HG03460 (cell line): ENCODE measurements at regions not wholly inside any gene's neighbourhood (a gene's known extent, or its start where the extent isn't known, plus 50 kb on each side); places are given as distances from the start of the nearest gene placed in this dataset.

Experiments
- ATAC-seq: cut with Tn5 transposase; IDR thresholded peaks from one replicate; pipeline ENCODE4 v1.9.1; 2021; ENCODE audit not compliant: unreplicated experiment

- ATAC-seq = no peak
Observed at GRCh38 chr14:49396801-49397200, 189.4 kb downstream of the RPS29 start.

GRCh38 chr14:49381778-49382177 lies 204.4 kb downstream of the RPS29 start:
- no peak for ATAC-seq

- ATAC-seq = peak; percentile 49
Observed at GRCh38 chr14:49367696-49368095, 218.5 kb downstream of the RPS29 start.

DNA sequence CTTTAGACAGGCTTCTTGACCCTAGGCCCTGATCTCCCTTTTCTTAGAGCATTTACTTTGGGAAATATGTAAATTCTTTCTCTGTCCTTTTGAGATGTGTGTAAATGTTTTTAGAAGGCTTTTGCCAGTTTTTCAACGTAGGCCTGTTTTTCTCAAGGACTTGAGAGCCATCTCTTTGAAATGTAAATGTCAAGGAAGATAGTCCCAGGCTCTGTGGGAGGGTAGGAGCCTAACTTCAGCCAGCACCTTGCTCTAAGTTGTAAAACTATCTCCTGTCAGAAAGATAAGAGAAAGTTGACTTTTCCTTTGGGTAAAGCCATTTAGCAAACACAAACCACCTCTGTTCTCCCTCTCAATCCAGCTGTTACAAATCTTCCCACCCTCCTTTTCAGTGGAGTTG lies 219.8 kb downstream of the RPS29 start:
- ATAC-seq = no peak

GRCh38 chr14:49364752-49365117 lies 221.4 kb downstream of the RPS29 start:
- ATAC-seq = no peak

DNA sequence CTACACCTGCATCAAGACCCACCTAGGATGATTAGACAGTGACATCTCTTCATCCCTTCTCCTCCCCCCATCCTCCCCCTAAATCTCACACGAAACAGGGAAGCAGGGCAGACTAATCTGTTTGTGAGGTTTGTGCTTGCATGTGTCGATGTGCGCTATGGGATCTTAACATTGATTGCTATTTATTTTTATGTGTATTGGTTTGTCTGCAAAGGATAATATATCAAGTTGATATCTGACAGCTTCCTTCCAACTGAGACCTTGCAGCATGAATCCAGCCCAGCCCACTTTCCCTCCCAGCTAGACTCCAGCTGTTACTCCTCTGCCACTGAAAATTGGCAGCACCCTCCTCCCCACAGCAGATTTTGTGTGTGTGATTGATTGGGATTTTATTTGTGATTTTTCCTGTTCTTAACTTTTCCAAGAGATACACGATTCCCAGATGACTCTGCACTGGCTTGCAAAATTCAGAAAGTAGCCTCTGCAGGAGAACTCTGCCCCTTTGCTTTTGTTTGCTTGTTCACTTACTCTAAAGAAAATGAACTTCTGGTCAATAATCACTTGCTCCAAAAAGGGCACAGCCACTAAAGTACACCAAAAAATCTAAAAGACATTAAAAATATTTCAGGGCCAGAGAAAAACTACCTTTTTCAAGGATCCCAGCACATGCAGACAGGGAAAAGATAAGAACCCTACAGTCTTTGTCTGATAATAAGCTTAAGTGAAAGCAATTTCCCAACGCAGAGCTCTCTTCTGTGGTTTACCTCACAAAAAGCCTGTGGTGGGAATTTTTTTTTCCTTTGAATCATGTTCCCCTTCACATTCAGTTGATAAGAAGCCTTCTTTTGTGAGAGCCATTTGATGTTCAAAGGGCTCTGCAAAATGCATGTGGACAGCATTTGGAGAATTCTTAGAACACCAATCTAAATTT lies 222.1 kb downstream of the RPS29 start:
- ATAC-seq = no peak

DNA sequence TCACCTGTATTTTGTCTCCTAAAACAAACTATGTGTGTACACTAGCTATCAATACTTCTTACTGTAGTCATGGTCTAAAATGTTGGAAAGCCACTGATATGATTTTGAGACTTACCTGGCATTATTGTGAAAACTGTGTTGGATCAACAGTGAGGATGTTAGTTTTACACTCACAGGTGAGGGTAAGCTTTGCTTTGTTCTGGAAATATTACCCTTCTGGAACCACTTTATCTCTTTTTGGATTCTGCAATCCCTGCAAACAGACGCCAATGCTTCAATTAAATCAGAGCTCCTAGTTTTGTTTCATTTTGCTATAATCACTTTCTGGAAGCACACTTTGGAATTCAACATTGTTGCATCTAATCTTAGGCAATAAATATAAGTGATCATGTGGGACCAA lies 223.3 kb downstream of the RPS29 start:
- ATAC-seq = no peak

DNA sequence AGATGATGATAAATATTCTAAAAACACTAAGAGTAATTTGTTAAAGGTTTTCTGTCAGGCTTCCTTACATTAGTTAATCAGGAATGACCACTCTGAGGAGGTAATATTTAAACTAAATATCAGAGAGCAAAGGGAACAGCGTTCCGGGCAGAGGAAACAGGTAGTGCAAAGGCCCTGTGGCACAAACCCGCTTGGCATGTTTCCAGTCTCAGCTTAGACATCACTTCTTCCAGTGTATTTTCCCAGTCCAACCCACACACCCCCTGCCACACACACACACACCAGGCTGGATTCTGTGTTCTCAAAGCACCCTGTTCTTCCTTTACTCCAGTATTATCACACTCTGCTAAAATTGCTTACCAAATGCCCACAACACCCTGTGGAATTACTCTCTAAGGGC lies 247.1 kb downstream of the RPS29 start:
- no peak for ATAC-seq

GRCh38 chr14:49319810-49320209 lies 266.4 kb downstream of the RPS29 start:
- no peak for ATAC-seq

DNA sequence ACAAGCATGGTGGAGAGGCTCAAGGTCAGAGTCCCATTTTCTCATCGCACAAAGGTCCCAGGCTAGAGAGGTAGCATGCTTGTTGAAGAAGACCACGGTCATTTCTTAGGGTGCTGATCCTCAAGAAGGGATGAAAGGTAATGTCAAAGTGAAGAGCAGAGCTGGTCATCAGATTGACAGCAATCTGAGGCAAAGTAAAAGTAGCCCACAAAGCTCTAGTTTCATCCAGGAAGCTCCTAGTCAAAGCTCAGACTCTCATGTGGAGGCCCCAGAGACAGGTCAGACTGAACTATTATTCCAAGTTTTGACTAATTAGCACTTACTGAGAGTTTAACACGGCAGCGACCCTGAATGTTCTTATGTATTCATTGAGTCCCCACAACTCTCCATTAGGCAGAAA lies 270.6 kb downstream of the RPS29 start:
- no peak for ATAC-seq

DNA sequence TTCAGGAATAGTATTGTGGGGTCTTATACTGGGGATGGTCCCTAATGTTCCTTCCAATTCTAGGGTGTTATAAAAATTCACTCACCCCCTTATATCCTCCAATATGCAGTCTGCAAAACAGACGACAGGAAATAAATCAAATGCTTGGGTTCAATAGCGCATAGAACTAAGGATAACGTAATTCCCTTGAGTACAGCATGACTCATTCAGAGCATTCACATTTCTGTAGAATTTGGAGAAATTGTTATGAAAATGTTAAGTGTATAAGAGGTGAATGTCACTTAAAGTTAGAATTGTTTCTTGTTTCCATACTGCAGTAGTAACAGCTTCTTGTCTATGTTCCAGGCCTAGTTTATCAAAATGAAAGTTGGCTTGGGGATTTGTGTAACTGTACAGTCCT lies 271.4 kb downstream of the RPS29 start:
- ATAC-seq = no peak

- ATAC-seq = no peak
Observed at GRCh38 chr14:49313108-49313507, 273.1 kb downstream of the RPS29 start.

GRCh38 chr14:49310298-49310697 lies 275.9 kb downstream of the RPS29 start:
- ATAC-seq = no peak

DNA sequence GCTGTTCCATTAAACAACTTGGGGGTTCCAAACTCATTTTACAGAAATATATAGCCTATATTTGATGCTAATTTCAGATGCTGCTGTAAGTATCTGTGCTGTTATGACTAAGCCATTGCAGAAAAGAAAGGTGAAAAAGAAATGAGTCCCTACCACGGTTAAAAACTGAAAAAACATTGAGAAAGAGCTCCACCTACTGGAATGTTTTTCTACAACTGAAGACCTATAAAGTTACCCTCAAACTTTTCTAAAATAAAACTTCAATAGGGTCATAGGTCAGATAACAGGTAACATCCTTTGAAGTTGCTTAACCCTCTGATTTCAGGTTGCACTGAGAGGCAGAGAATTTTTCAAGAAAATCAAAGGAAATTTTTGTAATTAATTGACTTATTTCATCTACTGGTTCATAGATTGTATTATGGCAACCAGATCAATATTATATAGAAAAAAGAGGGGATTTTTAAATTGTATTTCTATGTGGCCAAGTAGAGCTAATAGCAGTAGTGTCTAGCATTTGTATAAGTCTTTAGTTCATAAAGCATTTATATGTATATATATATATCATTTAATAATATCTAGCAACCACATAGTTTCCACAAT lies 279.9 kb downstream of the RPS29 start:
- no peak for ATAC-seq

GRCh38 chr14:49303946-49304516 lies 282.1 kb downstream of the RPS29 start:
- ATAC-seq = no peak

- no peak for ATAC-seq
Observed at GRCh38 chr14:49297102-49297501, 289.1 kb downstream of the RPS29 start.

DNA sequence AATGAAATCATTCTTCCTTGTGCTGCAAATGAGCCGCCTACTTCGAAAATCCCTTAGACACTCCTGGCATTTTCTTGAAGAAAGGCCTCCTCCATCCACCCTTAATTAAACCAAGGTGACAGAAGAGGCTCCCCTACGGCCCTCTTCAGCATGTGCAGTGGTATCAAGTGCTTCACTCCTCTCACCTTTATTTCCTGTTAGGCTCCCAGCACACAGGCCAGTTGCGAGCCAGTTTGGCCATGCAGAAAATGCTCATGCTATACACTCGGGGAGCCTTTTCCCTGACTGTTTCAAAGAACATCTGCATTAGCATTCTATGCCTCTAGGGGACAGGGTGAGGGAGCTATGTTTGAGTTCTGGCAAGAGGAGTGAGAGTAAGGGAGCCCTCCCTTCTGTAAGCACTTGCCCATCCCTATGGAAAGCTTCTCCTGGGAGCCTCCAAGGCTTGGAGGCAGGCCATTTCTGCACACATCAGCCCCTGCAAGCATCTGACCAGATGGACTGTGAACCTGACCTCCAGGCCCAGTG lies 291.5 kb downstream of the RPS29 start:
- ATAC-seq = no peak

DNA sequence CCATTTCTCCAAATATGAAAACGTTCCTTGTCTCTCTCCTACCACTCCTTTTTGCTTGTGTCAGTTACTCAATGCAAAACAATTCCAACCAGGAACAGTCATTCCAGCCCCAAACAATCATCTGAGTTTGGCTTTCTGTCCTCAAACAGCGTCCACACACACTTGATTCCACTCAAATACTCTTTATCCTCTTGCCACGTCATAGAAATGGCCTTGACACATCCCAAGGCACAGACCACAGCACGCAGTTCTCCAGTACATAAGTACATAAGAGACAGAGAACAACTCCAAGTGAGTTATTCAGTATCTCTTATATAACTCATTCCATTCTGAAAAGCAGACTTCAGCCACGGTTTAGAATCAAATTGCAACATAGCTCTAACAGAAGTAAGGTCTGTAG lies 299.2 kb downstream of the RPS29 start:
- no peak for ATAC-seq

DNA sequence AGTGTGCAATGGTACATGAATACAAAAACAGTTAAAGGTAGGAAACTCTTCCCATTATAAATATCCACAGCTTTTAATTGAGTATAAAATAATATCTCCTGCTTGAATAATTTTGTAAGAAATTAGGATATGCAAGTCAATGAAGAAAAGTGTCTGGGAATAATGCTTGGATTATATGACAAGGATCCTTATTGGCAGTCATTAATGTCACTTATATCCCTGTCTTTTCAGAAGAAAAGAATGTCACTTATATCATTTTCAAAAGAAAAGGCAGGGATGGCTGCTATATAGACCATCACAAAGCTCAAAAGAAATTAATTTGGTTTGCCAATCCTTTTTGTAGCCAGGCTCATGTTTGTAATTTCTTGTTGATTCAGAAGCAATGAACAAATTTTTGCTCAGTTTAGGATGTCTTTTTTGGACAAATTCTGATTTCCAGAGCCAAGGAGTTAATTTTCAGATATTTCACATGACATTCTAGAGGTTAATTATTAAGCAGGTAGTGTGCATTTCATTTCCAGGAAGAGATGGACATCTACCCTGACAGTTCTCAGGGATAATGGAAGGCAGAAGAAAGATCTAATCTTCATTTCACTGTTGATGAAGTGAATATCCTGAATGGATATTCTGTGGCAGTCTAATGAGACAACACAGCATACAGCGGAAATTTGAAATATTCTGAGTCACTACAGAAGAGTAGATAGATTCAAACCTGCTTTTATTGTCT lies 299.8 kb downstream of the RPS29 start:
- no peak for ATAC-seq

- no peak for ATAC-seq
Observed at GRCh38 chr14:49280566-49280965, 305.6 kb downstream of the RPS29 start.

GRCh38 chr14:49250517-49250916 lies 335.7 kb downstream of the RPS29 start:
- no peak for ATAC-seq
